Smooth muscle cell (in vitro differentiated cells): ENCODE measurements at regions not wholly inside any gene's neighbourhood (a gene's known extent, or its start where the extent isn't known, plus 50 kb on each side); places are given as distances from the start of the nearest gene placed in this dataset.

ENCODE experiments used
- DNase-seq: peaks from one replicate; lab custom pipeline; 2025; ENCODE audit not compliant: unreplicated experiment; lab: John Stamatoyannopoulos, UW
- H2AFZ ChIP-seq: fragments of 200-600 bp; sonication (generic); 2 replicates; pipeline ENCODE4 v1.6.0; 2016; ENCODE audit warnings: antibody characterized with exemption, low read depth, mild to moderate bottlenecking
- H3F3A ChIP-seq: fragments of 200-600 bp; sonication (generic); 2 replicates; pipeline ENCODE4 v1.6.0; 2017; ENCODE audit warnings: antibody characterized with exemption, low read depth
- H3K27ac ChIP-seq: fragments of 200-600 bp; sonication (generic); 2 replicates; pipeline ENCODE4 v1.5.1; 2016; ENCODE audit warnings: low read depth, mild to moderate bottlenecking
- H3K27me3 ChIP-seq: fragments of 200-600 bp; sonication (generic); 2 replicates; pipeline ENCODE4 v1.6.1; 2016; ENCODE audit warnings: low read depth, mild to moderate bottlenecking
- H3K36me3 ChIP-seq: fragments of 200-600 bp; sonication (generic); 2 replicates; pipeline ENCODE4 v1.5.1; 2016; ENCODE audit warnings: low read depth
- H3K4me1 ChIP-seq: fragments of 200-600 bp; sonication (generic); 2 replicates; pipeline ENCODE4 v1.5.1; 2016; ENCODE audit warnings: low read depth
- H3K4me2 ChIP-seq: fragments of 200-600 bp; sonication (generic); 2 replicates; pipeline ENCODE4 v1.6.0; 2016; ENCODE audit warnings: mild to moderate bottlenecking
- H3K4me3 ChIP-seq: fragments of 200-600 bp; sonication (generic); 2 replicates; pipeline ENCODE4 v1.5.1; 2016; ENCODE audit warnings: mild to moderate bottlenecking
- H3K79me2 ChIP-seq: fragments of 200-600 bp; sonication (generic); 2 replicates; pipeline ENCODE4 v1.6.0; 2016; ENCODE audit warnings: low read depth, mild to moderate bottlenecking
- H3K9ac ChIP-seq: fragments of 200-600 bp; sonication (generic); 2 replicates; pipeline ENCODE4 v1.6.0; 2016; ENCODE audit warnings: low read depth
- H3K9me3 ChIP-seq: fragments of 200-600 bp; sonication (generic); replicated peaks from 2 replicates; pipeline ENCODE4 v1.5.1; 2016; ENCODE audit warnings: low read depth
- H4K20me1 ChIP-seq: fragments of 200-600 bp; sonication (generic); 2 replicates; pipeline ENCODE4 v1.6.0; 2016; ENCODE audit warnings: low read depth
- CTCF ChIP-seq: fragments of 200-600 bp; sonication (generic); IDR thresholded peaks from 2 replicates; pipeline ENCODE4 v1.5.1; 2017; ENCODE audit warnings: borderline replicate concordance, mild to moderate bottlenecking, antibody characterized with exemption; ENCODE audit not compliant: insufficient read depth, poor library complexity, severe bottlenecking
- WGBS: methylation state at CpG from one replicate; pipeline ENCODE4 v1.1.7; 2016; ENCODE audit warnings: low lambda C conversion rate; 5-methylcytosine and 5-hydroxymethylcytosine counted together

- Histone ChIP-seq H3K4me1 (peaks cover 2% of the 10 kb centered on the region), H3K9me3 (no peaks in the 10 kb centered on the region), H2AFZ (no peak overlapping the region), H3K4me2 (no peak overlapping the region), H3K4me3 (no peak overlapping the region), H3K27ac (no peak overlapping the region), H3K79me2 (no peaks in the 10 kb centered on the region), H3K36me3 (no peaks in the 10 kb centered on the region), H3K9ac (no peak overlapping the region), H3K27me3 (no peaks in the 10 kb centered on the region), H3F3A (no peaks in the 10 kb centered on the region), H4K20me1 (no peaks in the 10 kb centered on the region)
- TF ChIP-seq CTCF, result no peak
- no peak for DNase-seq
- WGBS, result 98% methylated on average over 2 of the region's 2 CpGs
Measured at GRCh38 chr6:137761487-137761886, 105.6 kb upstream of the TNFAIP3 start.

GRCh38 chr6:137762168-137763090 is 104.6 kb upstream of the TNFAIP3 start:
- no peak for TF ChIP-seq CTCF
- Histone ChIP-seq H3K79me2 (no peaks in the 10 kb centered on the region), H3K27me3 (no peaks in the 10 kb centered on the region), H3F3A (peaks cover 1% of the 10 kb centered on the region), H3K4me1 (peaks cover 2% of the 10 kb centered on the region), H3K27ac (no peak overlapping the region), H3K36me3 (no peaks in the 10 kb centered on the region), H4K20me1 (no peaks in the 10 kb centered on the region), H3K4me3 (no peak overlapping the region), H3K9me3 (no peaks in the 10 kb centered on the region), H3K9ac (no peak overlapping the region), H2AFZ (no peak overlapping the region), H3K4me2 (no peak overlapping the region)
- no peak for DNase-seq
- WGBS, result 75% methylated on average over 1 of the region's 1 CpG

- Histone ChIP-seq H2AFZ (no peak overlapping the region), H3K4me3 (no peak overlapping the region), H4K20me1 (no peaks in the 10 kb centered on the region), H3K4me1 (peaks cover 2% of the 10 kb centered on the region), H3K9me3 (no peaks in the 10 kb centered on the region), H3K27ac (no peak overlapping the region), H3K9ac (no peak overlapping the region), H3K79me2 (no peaks in the 10 kb centered on the region), H3F3A (peaks cover 8% of the 10 kb centered on the region), H3K4me2 (no peak overlapping the region), H3K36me3 (no peaks in the 10 kb centered on the region), H3K27me3 (no peaks in the 10 kb centered on the region)
- WGBS, result 95% methylated on average over 1 of the region's 1 CpG
- TF ChIP-seq CTCF, result no peak
- DNase-seq, result no peak
Measured at GRCh38 chr6:137763436-137763835, 103.6 kb upstream of the TNFAIP3 start.

GRCh38 chr6:137763886-137764285 is 103.2 kb upstream of the TNFAIP3 start:
- no peak for TF ChIP-seq CTCF
- Histone ChIP-seq H3K4me1 (peaks cover 2% of the 10 kb centered on the region), H3K27me3 (no peaks in the 10 kb centered on the region), H3F3A (peaks cover 8% of the 10 kb centered on the region), H3K4me3 (no peak overlapping the region), H3K9me3 (no peaks in the 10 kb centered on the region), H3K4me2 (no peak overlapping the region), H4K20me1 (no peaks in the 10 kb centered on the region), H2AFZ (no peak overlapping the region), H3K36me3 (no peaks in the 10 kb centered on the region), H3K79me2 (no peaks in the 10 kb centered on the region), H3K9ac (no peak overlapping the region), H3K27ac (no peak overlapping the region)
- 95% methylated on average over 1 of the region's 1 CpG for WGBS
- DNase-seq, result no peak
